SJCRH30 (cell line): ENCODE measurements at regions not wholly inside any gene's neighbourhood (a gene's known extent, or its start where the extent isn't known, plus 50 kb on each side); places are given as distances from the start of the nearest gene placed in this dataset.
"Not testable (repeated sequence)": the region's sequence is repeated elsewhere in the genome, so short reads cannot be mapped to it uniquely, and the experiment has no call there.

ENCODE experiments used
- DNase-seq, 2 experiments: peaks; one replicate each; pipeline ENCODE4 v3.0.0-alpha.2; 2015 to 2020
- H3K27ac ChIP-seq: fragments of 250-450 bp; sonication (Bioruptor Pico); 2 replicates; pipeline ENCODE4 v1.5.1; 2020; ENCODE audit warnings: mild to moderate bottlenecking, moderate library complexity
- H3K27me3 ChIP-seq: fragments of 250-450 bp; sonication (Bioruptor Pico); 2 replicates; pipeline ENCODE4 v1.5.1; 2020; ENCODE audit warnings: mild to moderate bottlenecking, moderate library complexity
- H3K36me3 ChIP-seq: fragments of 250-450 bp; sonication (Bioruptor Pico); 2 replicates; pipeline ENCODE4 v1.5.1; 2020; ENCODE audit warnings: mild to moderate bottlenecking, moderate library complexity
- H3K4me1 ChIP-seq: fragments of 250-450 bp; sonication (Bioruptor Pico); 2 replicates; pipeline ENCODE4 v1.5.1; 2020; ENCODE audit warnings: mild to moderate bottlenecking, moderate library complexity
- H3K4me3 ChIP-seq: fragments of 250-450 bp; sonication (Bioruptor Pico); 2 replicates; pipeline ENCODE4 v1.5.1; 2020; ENCODE audit warnings: mild to moderate bottlenecking, moderate library complexity
- H3K9me3 ChIP-seq: fragments of 250-450 bp; sonication (Bioruptor Pico); replicated peaks from 2 replicates; pipeline ENCODE4 v1.5.1; 2020; ENCODE audit warnings: mild to moderate bottlenecking, moderate library complexity

DNA sequence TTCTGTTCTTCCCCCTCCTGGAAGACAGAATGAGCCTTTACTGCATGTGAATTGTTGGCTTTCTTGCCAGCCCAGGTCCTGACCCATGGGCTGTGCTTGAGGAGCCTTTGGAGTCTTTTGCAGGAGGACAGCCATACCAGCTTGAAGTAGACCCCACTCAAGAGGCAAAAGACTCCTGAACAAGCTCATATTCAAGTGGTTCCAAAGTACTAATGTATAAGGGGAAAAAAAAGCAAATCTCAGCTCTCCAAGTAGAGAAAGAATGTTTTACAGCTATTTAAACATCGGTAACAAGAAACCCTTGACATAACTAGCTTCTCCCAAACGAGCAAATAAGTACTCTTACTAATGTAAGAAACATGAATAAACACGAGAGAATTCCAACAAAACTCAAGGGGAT lies 174.9 kb upstream of the MXRA5 start:
- Histone ChIP-seq H3K4me3 (no peak overlapping the region), H3K27ac (no peak overlapping the region)

GRCh38 chrX:3520982-3521381 lies 174.5 kb upstream of the MXRA5 start:
- Histone ChIP-seq H3K9me3 (no peaks in the 10 kb centered on the region), H3K4me1 (no peaks in the 10 kb centered on the region; the same call in 1 of the 2 replicates), H3K36me3 (no peaks in the 10 kb centered on the region), H3K27me3 (no peaks in the 10 kb centered on the region), H3K4me3 (no peak overlapping the region), H3K27ac (no peak overlapping the region)
- no peak for DNase-seq

More for the DNA sequence above, 174.9 kb upstream of the MXRA5 start:
- Histone ChIP-seq H3K27me3 (no peaks in the 10 kb centered on the region), H3K4me1 (no peaks in the 10 kb centered on the region; the same call in 1 of the 2 replicates), H3K9me3 (no peaks in the 10 kb centered on the region), H3K36me3 (no peaks in the 10 kb centered on the region)
- no peak for DNase-seq

DNA sequence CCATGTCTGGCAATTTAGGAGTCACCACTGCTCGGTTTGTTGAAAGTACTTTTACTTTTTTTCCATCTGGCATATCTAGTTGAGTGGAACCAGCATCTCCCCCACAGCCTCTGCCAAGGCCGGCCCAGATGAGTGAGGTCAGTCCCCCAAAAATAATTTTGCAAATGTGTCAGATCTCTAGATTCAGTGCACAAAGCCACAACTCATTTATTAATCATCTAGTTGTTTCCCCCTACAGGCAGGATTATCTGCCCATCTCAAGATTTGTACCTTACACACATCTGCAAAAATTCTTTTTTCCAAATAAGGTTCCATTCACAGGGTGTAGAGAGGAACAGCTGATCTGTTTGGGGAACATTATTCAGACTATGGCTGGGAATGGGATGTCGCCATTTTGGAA lies 174.0 kb upstream of the MXRA5 start:
- Histone ChIP-seq H3K4me1 (no peaks in the 10 kb centered on the region; the same call in 1 of the 2 replicates), H3K27ac (no peak overlapping the region), H3K4me3 (no peak overlapping the region), H3K27me3 (no peaks in the 10 kb centered on the region), H3K9me3 (no peaks in the 10 kb centered on the region), H3K36me3 (no peaks in the 10 kb centered on the region)
- DNase-seq: no peak

DNA sequence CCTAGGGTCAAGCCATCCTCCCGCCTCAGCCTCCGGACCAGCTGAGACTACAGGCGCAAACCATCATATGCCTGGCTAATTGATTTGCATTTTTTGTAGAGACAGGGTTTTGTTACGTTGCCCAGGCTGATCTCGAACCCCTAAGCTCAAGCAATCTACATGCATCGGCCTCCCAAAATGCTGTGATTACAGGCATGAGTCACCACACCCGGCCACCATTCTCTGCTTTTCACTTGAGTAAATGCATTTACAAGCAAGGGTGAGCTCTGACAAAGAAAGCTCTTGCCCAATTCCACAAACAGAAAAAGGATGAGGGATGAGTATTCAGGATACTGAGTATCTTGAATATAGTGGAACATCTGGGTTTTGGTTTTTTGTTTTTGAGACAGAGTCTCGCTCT lies 172.9 kb upstream of the MXRA5 start:
- not testable (repeated sequence) for H3K4me3 ChIP-seq, H3K4me1 ChIP-seq, H3K27me3 ChIP-seq, H3K36me3 ChIP-seq, DNase-seq, H3K9me3 ChIP-seq
- H3K27ac ChIP-seq: peak overlapping the region; percentile 77

DNA sequence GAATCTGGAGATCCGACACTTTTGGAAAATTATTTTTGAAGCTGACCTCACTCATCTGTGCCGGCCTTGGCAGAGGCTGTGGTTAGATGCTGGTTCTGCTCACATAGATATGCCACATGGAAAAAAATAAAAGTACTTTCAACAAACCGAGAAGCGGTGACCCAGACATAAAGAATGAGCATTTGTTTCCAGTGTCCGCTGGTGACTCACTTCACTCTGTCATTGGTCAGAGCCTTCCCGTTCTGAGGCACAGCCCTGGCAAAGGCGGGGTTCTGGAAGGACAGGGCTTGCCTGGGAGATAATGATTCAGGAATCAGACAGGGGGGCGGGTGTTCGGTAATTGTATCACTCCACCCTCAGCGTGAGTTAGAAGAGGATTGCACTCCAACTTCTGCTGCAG lies 172.4 kb upstream of the MXRA5 start:
- Histone ChIP-seq H3K4me3 (peak overlapping the region; percentile 25; the same call in 1 of the 2 replicates), H3K9me3 (no peaks in the 10 kb centered on the region)
- DNase-seq: peak; percentile 70 to 75

GRCh38 chrX:3516051-3516541 lies 169.6 kb upstream of the MXRA5 start:
- Histone ChIP-seq H3K27me3 (no peaks in the 10 kb centered on the region), H3K36me3 (no peaks in the 10 kb centered on the region), H3K27ac (no peak overlapping the region), H3K4me1 (peaks cover 10% of the 10 kb centered on the region), H3K4me3 (no peak overlapping the region), H3K9me3 (no peaks in the 10 kb centered on the region)
- DNase-seq: no peak

More for the DNA sequence above, 172.4 kb upstream of the MXRA5 start:
- Histone ChIP-seq H3K27me3 (no peaks in the 10 kb centered on the region), H3K36me3 (no peaks in the 10 kb centered on the region), H3K4me1 (no peaks in the 10 kb centered on the region; the same call in 1 of the 2 replicates), H3K27ac (peak overlapping the region; percentile 77)

GRCh38 chrX:3514996-3515395 lies 168.5 kb upstream of the MXRA5 start:
- H3K4me3 ChIP-seq: no peak overlapping the region
- no peak overlapping the region for H3K27ac ChIP-seq
- H3K4me1 ChIP-seq: peaks cover 10% of the 10 kb centered on the region
- no peak for DNase-seq
- H3K27me3 ChIP-seq: no peaks in the 10 kb centered on the region
- H3K36me3 ChIP-seq: no peaks in the 10 kb centered on the region
- no peaks in the 10 kb centered on the region for H3K9me3 ChIP-seq

- H3K4me1 ChIP-seq: peaks cover 19% of the 10 kb centered on the region
- peak overlapping the region; percentile 68 for H3K27ac ChIP-seq
- not testable (repeated sequence) for H3K9me3 ChIP-seq, H3K4me3 ChIP-seq, H3K36me3 ChIP-seq, H3K27me3 ChIP-seq
- DNase-seq: peak; percentile 73 to 75
Measured at GRCh38 chrX:3512150-3512549, 165.7 kb upstream of the MXRA5 start.

DNA sequence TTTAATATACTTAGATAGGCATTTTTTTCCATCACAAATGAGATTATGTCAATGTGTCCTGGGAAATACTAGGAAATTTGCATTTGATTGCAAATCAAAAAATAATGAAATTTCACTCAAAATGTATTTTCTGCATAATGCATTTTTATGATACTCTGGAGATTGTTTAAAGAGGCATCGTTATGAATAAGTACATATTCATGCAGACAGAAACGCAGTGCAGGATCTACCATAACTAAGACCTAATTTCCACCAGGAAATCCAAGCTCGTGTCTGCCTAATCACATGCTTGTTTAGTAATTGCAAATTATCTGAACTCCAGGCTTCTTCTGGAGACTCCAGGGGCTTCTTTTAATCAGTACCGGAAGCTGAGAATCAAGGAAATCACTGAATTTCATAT lies 163.5 kb upstream of the MXRA5 start:
- no peak for DNase-seq
- peaks cover 5% of the 10 kb centered on the region; the same call in 1 of the 2 replicates for H3K9me3 ChIP-seq
- H3K36me3 ChIP-seq: no peaks in the 10 kb centered on the region
- no peaks in the 10 kb centered on the region for H3K27me3 ChIP-seq
- H3K4me3 ChIP-seq: no peak overlapping the region
- no peak overlapping the region for H3K27ac ChIP-seq
- peaks cover 25% of the 10 kb centered on the region for H3K4me1 ChIP-seq

- DNase-seq: no peak
- Histone ChIP-seq H3K4me1 (peaks cover 40% of the 10 kb centered on the region), H3K27ac (no peak overlapping the region)
Measured at GRCh38 chrX:3504916-3505315, 158.5 kb upstream of the MXRA5 start.

DNA sequence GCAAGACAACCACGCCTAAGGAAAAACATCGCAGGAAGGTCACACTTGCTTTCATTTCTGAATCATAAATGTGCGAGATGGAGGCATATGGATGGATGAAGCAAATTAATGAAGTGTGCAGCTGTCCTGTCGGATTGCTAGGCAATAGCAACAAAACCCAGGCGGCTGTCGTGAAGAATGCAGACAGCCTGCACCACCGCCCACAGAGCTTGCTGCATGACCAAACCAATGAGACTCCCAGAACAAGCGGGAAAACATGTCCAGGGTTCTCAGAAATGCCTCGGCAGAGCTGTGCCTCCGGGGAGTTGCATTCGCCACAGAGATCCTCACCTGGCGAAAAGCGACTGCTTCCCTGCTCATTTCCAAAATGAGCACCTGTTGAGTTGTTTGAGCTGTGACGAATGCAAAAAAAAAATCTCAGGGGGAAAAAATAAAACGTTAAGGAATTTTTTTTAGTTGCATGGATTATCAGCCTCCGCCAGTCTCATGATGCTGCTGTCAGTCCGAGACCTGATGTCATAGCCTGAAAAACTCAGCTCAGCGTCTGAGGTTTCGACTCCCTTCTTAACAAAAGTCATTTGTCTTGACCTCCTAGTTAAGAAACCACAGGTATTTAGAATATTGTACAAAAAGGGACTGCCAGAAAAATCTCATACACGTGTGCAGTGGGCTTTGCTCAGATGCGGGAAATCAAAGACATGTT lies 155.5 kb upstream of the MXRA5 start:
- H3K4me1 ChIP-seq: peaks cover 29% of the 10 kb centered on the region
- peak overlapping the region; percentile 32 for H3K4me3 ChIP-seq
- H3K9me3 ChIP-seq: peaks cover 3% of the 10 kb centered on the region; the same call in 1 of the 2 replicates
- no peaks in the 10 kb centered on the region for H3K36me3 ChIP-seq
- peak; percentile 97 to 98 for DNase-seq
- peak overlapping the region; percentile 98 for H3K27ac ChIP-seq
- no peaks in the 10 kb centered on the region for H3K27me3 ChIP-seq

More at GRCh38 chrX:3504916-3505315, 158.5 kb upstream of the MXRA5 start:
- Histone ChIP-seq H3K9me3 (peaks cover 5% of the 10 kb centered on the region; the same call in 1 of the 2 replicates), H3K36me3 (no peaks in the 10 kb centered on the region), H3K4me3 (no peak overlapping the region), H3K27me3 (no peaks in the 10 kb centered on the region)

GRCh38 chrX:3495836-3496769 lies 149.7 kb upstream of the MXRA5 start:
- not testable (repeated sequence) for H3K27me3 ChIP-seq, H3K36me3 ChIP-seq, H3K9me3 ChIP-seq, H3K27ac ChIP-seq, DNase-seq, H3K4me3 ChIP-seq
- H3K4me1 ChIP-seq: peaks cover 11% of the 10 kb centered on the region

- H3K27me3 ChIP-seq: no peaks in the 10 kb centered on the region
- DNase-seq: no peak
- no peaks in the 10 kb centered on the region for H3K9me3 ChIP-seq
- H3K4me1 ChIP-seq: no peaks in the 10 kb centered on the region
- H3K36me3 ChIP-seq: no peaks in the 10 kb centered on the region
- no peak overlapping the region for H3K27ac ChIP-seq
- no peak overlapping the region for H3K4me3 ChIP-seq
Measured at GRCh38 chrX:3493605-3494004, 147.2 kb upstream of the MXRA5 start.

DNA sequence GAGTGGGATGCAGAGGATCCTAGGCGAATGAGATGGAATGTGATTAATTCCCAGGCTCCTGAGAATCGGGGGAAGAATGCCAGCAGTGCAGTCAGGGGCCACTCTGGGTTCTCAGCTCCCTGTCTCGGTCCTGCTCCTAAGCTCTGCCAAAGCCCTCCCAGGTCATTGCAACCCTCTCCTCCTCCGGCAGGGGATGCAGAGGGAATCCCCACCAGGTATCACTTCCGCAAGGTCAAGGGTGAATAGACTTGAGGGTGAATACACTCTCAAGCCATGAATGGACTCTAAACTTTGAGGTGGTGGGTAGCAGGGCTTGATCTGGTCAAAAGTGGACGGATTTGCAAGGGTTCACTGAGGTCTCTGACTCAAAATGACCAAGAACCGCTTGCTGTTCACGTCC lies 139.3 kb upstream of the MXRA5 start:
- no peaks in the 10 kb centered on the region for H3K27me3 ChIP-seq
- no peak for DNase-seq
- H3K4me1 ChIP-seq: no peaks in the 10 kb centered on the region
- H3K9me3 ChIP-seq: no peaks in the 10 kb centered on the region
- H3K4me3 ChIP-seq: no peak overlapping the region
- no peak overlapping the region for H3K27ac ChIP-seq
- no peaks in the 10 kb centered on the region for H3K36me3 ChIP-seq

DNA sequence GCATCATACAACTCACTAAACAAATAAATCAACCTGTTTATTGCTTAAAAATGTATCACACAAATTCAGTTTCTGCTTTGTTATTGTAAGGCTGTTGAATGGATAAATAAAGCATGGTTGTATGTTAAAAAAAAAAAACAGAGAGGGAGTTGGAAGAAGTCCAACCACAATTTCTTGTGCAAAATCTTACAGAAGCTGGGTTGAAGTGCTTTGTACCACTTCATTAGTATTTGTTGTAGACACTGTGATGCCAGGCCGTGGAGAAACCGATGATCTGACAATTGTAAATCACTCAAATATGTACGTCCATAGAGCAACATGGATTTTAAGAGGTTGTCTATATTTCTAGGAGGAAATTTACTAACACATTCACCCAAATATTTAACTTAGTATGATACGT lies 132.6 kb upstream of the MXRA5 start:
- Histone ChIP-seq H3K4me1 (no peaks in the 10 kb centered on the region), H3K27me3 (no peaks in the 10 kb centered on the region), H3K36me3 (no peaks in the 10 kb centered on the region), H3K27ac (no peak overlapping the region), H3K4me3 (no peak overlapping the region), H3K9me3 (no peaks in the 10 kb centered on the region)
- DNase-seq: no peak
